K562 (cell line): ENCODE measurements at regions not wholly inside any gene's neighbourhood (a gene's known extent, or its start where the extent isn't known, plus 50 kb on each side); places are given as distances from the start of the nearest gene placed in this dataset.

Experiments
- NR2C2 ChIP-seq, 2 experiments: fragments of 200-800 bp in 1 of 2; sonication (Bioruptor generic) in 1 of 2; sonication (generic) in 1 of 2; formaldehyde crosslinking in 1 of 2; IDR thresholded peaks; 2 replicates each; pipeline versions ENCODE4 v1.6.1 to v1.8.0; 2016 to 2022; ENCODE audit warnings: mild to moderate bottlenecking in 1 of 2, missing compliant biosample characterization in 1 of 2, missing genetic modification characterization in 1 of 2, missing genetic modification reagents in 1 of 2
- RBBP5 ChIP-seq: fragments of 200-600 bp; sonication (generic); IDR thresholded peaks from 2 replicates; pipeline ENCODE4 v1.6.1; 2012; ENCODE audit warnings: borderline replicate concordance, mild to moderate bottlenecking, low read length, control low read depth, inconsistent platforms; ENCODE audit not compliant: insufficient read depth, poor library complexity, severe bottlenecking
- USF2 ChIP-seq: sonication (generic); formaldehyde crosslinking; IDR thresholded peaks from 2 replicates; pipeline ENCODE4 v1.5.0; 2020; ENCODE audit warnings: missing genetic modification reagents

GRCh38 chr1:11354893-11355553 lies 82.0 kb downstream of the UBIAD1 start:
- TF ChIP-seq RBBP5 (no peak), USF2 (CRISPR knock-in tag) (no peak), NR2C2 (CRISPR knock-in tag; IDR thresholded peaks at IDR 0.05) (no peak), NR2C2 (tag; IDR thresholded peaks at IDR 0.05) (no peak)
